ENCODE measurements at regions not wholly inside any gene's neighbourhood (a gene's known extent, or its start where the extent isn't known, plus 50 kb on each side); places are given as distances from the start of the nearest gene placed in this dataset.

GRCh38 chr5:1685066-1685465 is 114.6 kb downstream of the MRPL36 start:
- Histone ChIP-seq H3K27ac (ENCODE audit: low read length) (no peak overlapping the region), H3K9me3 (ENCODE audit: control insufficient read depth in 2 of 2, low read length in 2 of 2) (peaks cover 3 to 7% of the 10 kb centered on the region in 2 donors), H3K4me1 (ENCODE audit: control insufficient read depth, insufficient read depth, low read length) (no peaks in the 10 kb centered on the region), H3K27me3 (ENCODE audit: control insufficient read depth in 1 of 2, insufficient read depth in 2 of 2, low read length in 2 of 2) (peaks cover 11% of the 10 kb centered on the region in 2 donors), H3K9ac (ENCODE audit: low read length in 2 of 2) (no peak overlapping the region), H3K4me3 (ENCODE audit: low read length in 2 of 2) (no peak overlapping the region), H3K36me3 (ENCODE audit: control insufficient read depth in 2 of 2, insufficient read depth in 2 of 2, low read length in 2 of 2) (no peaks in the 10 kb centered on the region)

- H3K36me3 ChIP-seq (ENCODE audit: control insufficient read depth in 2 of 2, insufficient read depth in 2 of 2, low read length in 2 of 2) = no peaks in the 10 kb centered on the region
- peaks cover 11% of the 10 kb centered on the region in 2 donors for H3K27me3 ChIP-seq (ENCODE audit: control insufficient read depth in 1 of 2, insufficient read depth in 2 of 2, low read length in 2 of 2)
- peaks cover 0 to 2% of the 10 kb centered on the region in 2 donors for H3K9me3 ChIP-seq (ENCODE audit: control insufficient read depth in 2 of 2, low read length in 2 of 2)
- no peak overlapping the region for H3K27ac ChIP-seq (ENCODE audit: low read length)
- H3K4me3 ChIP-seq (ENCODE audit: low read length in 2 of 2) = no peak overlapping the region
- no peak overlapping the region for H3K9ac ChIP-seq (ENCODE audit: low read length in 2 of 2)
- no peaks in the 10 kb centered on the region for H3K4me1 ChIP-seq (ENCODE audit: control insufficient read depth, insufficient read depth, low read length)
These were observed 117.7 kb downstream of the MRPL36 start for GRCh38 chr5:1681955-1682354.

- H3K9ac ChIP-seq (ENCODE audit: low read length in 2 of 2) = no peak overlapping the region
- no peaks in the 10 kb centered on the region for H3K4me1 ChIP-seq (ENCODE audit: control insufficient read depth, insufficient read depth, low read length)
- peaks cover 6 to 29% of the 10 kb centered on the region in 2 donors for H3K27me3 ChIP-seq (ENCODE audit: control insufficient read depth in 1 of 2, insufficient read depth in 2 of 2, low read length in 2 of 2)
- H3K4me3 ChIP-seq (ENCODE audit: low read length in 2 of 2) = no peak overlapping the region
- no peak overlapping the region for H3K27ac ChIP-seq (ENCODE audit: low read length)
- no peaks in the 10 kb centered on the region for H3K36me3 ChIP-seq (ENCODE audit: control insufficient read depth in 2 of 2, insufficient read depth in 2 of 2, low read length in 2 of 2)
- peaks cover under 1 to 2% of the 10 kb centered on the region in 2 donors for H3K9me3 ChIP-seq (ENCODE audit: control insufficient read depth in 2 of 2, low read length in 2 of 2)
These were observed 126.5 kb downstream of the MRPL36 start for GRCh38 chr5:1673042-1673677.

- H3K27ac ChIP-seq (ENCODE audit: low read length) = no peak overlapping the region
- no peak overlapping the region for H3K9ac ChIP-seq (ENCODE audit: low read length in 2 of 2)
- H3K9me3 ChIP-seq (ENCODE audit: control insufficient read depth in 2 of 2, low read length in 2 of 2) = peaks cover 0 to 2% of the 10 kb centered on the region in 2 donors
- no peaks in the 10 kb centered on the region for H3K36me3 ChIP-seq (ENCODE audit: control insufficient read depth in 2 of 2, insufficient read depth in 2 of 2, low read length in 2 of 2)
- H3K4me3 ChIP-seq (ENCODE audit: low read length in 2 of 2) = no peak overlapping the region
- H3K4me1 ChIP-seq (ENCODE audit: control insufficient read depth, insufficient read depth, low read length) = peaks cover 2% of the 10 kb centered on the region
- H3K27me3 ChIP-seq (ENCODE audit: control insufficient read depth in 1 of 2, insufficient read depth in 2 of 2, low read length in 2 of 2) = peaks cover 12 to 30% of the 10 kb centered on the region in 2 donors
These were observed 127.2 kb downstream of the MRPL36 start for GRCh38 chr5:1672396-1672795.

GRCh38 chr5:1671351-1671750 is 128.3 kb downstream of the MRPL36 start:
- Histone ChIP-seq H3K4me1 (ENCODE audit: control insufficient read depth, insufficient read depth, low read length) (peaks cover 6% of the 10 kb centered on the region), H3K9me3 (ENCODE audit: control insufficient read depth in 2 of 2, low read length in 2 of 2) (peaks cover 0 to 2% of the 10 kb centered on the region in 2 donors), H3K27me3 (ENCODE audit: control insufficient read depth in 1 of 2, insufficient read depth in 2 of 2, low read length in 2 of 2) (peaks cover 18 to 36% of the 10 kb centered on the region in 2 donors), H3K9ac (ENCODE audit: low read length in 2 of 2) (no peak overlapping the region), H3K36me3 (ENCODE audit: control insufficient read depth in 2 of 2, insufficient read depth in 2 of 2, low read length in 2 of 2) (no peaks in the 10 kb centered on the region), H3K27ac (ENCODE audit: low read length) (no peak overlapping the region), H3K4me3 (ENCODE audit: low read length in 2 of 2) (no peak overlapping the region)

GRCh38 chr5:1670351-1670750 is 129.3 kb downstream of the MRPL36 start:
- H3K27me3 ChIP-seq (ENCODE audit: control insufficient read depth in 1 of 2, insufficient read depth in 2 of 2, low read length in 2 of 2) = peaks cover 28 to 46% of the 10 kb centered on the region in 2 donors
- peaks cover 0 to 2% of the 10 kb centered on the region in 2 donors for H3K9me3 ChIP-seq (ENCODE audit: control insufficient read depth in 2 of 2, low read length in 2 of 2)
- H3K9ac ChIP-seq (ENCODE audit: low read length in 2 of 2) = no peak overlapping the region
- no peak overlapping the region for H3K4me3 ChIP-seq (ENCODE audit: low read length in 2 of 2)
- no peak overlapping the region for H3K27ac ChIP-seq (ENCODE audit: low read length)
- H3K4me1 ChIP-seq (ENCODE audit: control insufficient read depth, insufficient read depth, low read length) = peaks cover 6% of the 10 kb centered on the region
- no peaks in the 10 kb centered on the region for H3K36me3 ChIP-seq (ENCODE audit: control insufficient read depth in 2 of 2, insufficient read depth in 2 of 2, low read length in 2 of 2)

GRCh38 chr5:1669276-1670155 is 130.1 kb downstream of the MRPL36 start:
- no peak overlapping the region for H3K27ac ChIP-seq (ENCODE audit: low read length)
- H3K4me1 ChIP-seq (ENCODE audit: control insufficient read depth, insufficient read depth, low read length) = peaks cover 6% of the 10 kb centered on the region
- peaks cover 37 to 55% of the 10 kb centered on the region in 2 donors for H3K27me3 ChIP-seq (ENCODE audit: control insufficient read depth in 1 of 2, insufficient read depth in 2 of 2, low read length in 2 of 2)
- peaks cover 0 to 2% of the 10 kb centered on the region in 2 donors for H3K9me3 ChIP-seq (ENCODE audit: control insufficient read depth in 2 of 2, low read length in 2 of 2)
- H3K36me3 ChIP-seq (ENCODE audit: control insufficient read depth in 2 of 2, insufficient read depth in 2 of 2, low read length in 2 of 2) = no peaks in the 10 kb centered on the region
- no peak overlapping the region for H3K9ac ChIP-seq (ENCODE audit: low read length in 2 of 2)
- no peak overlapping the region for H3K4me3 ChIP-seq (ENCODE audit: low read length in 2 of 2)

GRCh38 chr5:1668141-1668721 is 131.4 kb downstream of the MRPL36 start:
- H3K27me3 ChIP-seq (ENCODE audit: control insufficient read depth in 1 of 2, insufficient read depth in 2 of 2, low read length in 2 of 2) = peaks cover 40 to 56% of the 10 kb centered on the region in 2 donors
- H3K9ac ChIP-seq (ENCODE audit: low read length in 2 of 2) = no peak overlapping the region

GRCh38 chr5:1667648-1668140 is 131.9 kb downstream of the MRPL36 start:
- Histone ChIP-seq H3K4me3 (ENCODE audit: low read length in 2 of 2) (no peak overlapping the region), H3K27me3 (ENCODE audit: control insufficient read depth in 1 of 2, insufficient read depth in 2 of 2, low read length in 2 of 2) (peaks cover 45 to 57% of the 10 kb centered on the region in 2 donors)

More at GRCh38 chr5:1668141-1668721, 131.4 kb downstream of the MRPL36 start:
- Histone ChIP-seq H3K36me3 (ENCODE audit: control insufficient read depth in 2 of 2, insufficient read depth in 2 of 2, low read length in 2 of 2) (no peaks in the 10 kb centered on the region), H3K4me1 (ENCODE audit: control insufficient read depth, insufficient read depth, low read length) (peaks cover 6% of the 10 kb centered on the region), H3K27ac (ENCODE audit: low read length) (no peak overlapping the region), H3K9me3 (ENCODE audit: control insufficient read depth in 2 of 2, low read length in 2 of 2) (peaks cover 0 to 2% of the 10 kb centered on the region in 2 donors), H3K4me3 (ENCODE audit: low read length in 2 of 2) (no peak overlapping the region)

GRCh38 chr5:1666812-1667588 is 132.6 kb downstream of the MRPL36 start:
- peaks cover 52 to 58% of the 10 kb centered on the region in 2 donors for H3K27me3 ChIP-seq (ENCODE audit: control insufficient read depth in 1 of 2, insufficient read depth in 2 of 2, low read length in 2 of 2)
- peak overlapping the region in 1 of 2 donors; percentile 40 for H3K4me3 ChIP-seq (ENCODE audit: low read length in 2 of 2)
- H3K27ac ChIP-seq (ENCODE audit: low read length) = no peak overlapping the region
- H3K36me3 ChIP-seq (ENCODE audit: control insufficient read depth in 2 of 2, insufficient read depth in 2 of 2, low read length in 2 of 2) = no peaks in the 10 kb centered on the region
- peaks cover 0 to 2% of the 10 kb centered on the region in 2 donors for H3K9me3 ChIP-seq (ENCODE audit: control insufficient read depth in 2 of 2, low read length in 2 of 2)
- no peak overlapping the region for H3K9ac ChIP-seq (ENCODE audit: low read length in 2 of 2)
- peaks cover 6% of the 10 kb centered on the region for H3K4me1 ChIP-seq (ENCODE audit: control insufficient read depth, insufficient read depth, low read length)

More at GRCh38 chr5:1667648-1668140, 131.9 kb downstream of the MRPL36 start:
- H3K27ac ChIP-seq (ENCODE audit: low read length) = no peak overlapping the region
- peaks cover 6% of the 10 kb centered on the region for H3K4me1 ChIP-seq (ENCODE audit: control insufficient read depth, insufficient read depth, low read length)
- H3K36me3 ChIP-seq (ENCODE audit: control insufficient read depth in 2 of 2, insufficient read depth in 2 of 2, low read length in 2 of 2) = no peaks in the 10 kb centered on the region
- no peak overlapping the region for H3K9ac ChIP-seq (ENCODE audit: low read length in 2 of 2)
- peaks cover 0 to 2% of the 10 kb centered on the region in 2 donors for H3K9me3 ChIP-seq (ENCODE audit: control insufficient read depth in 2 of 2, low read length in 2 of 2)

Data from stomach smooth muscle (tissue), 2 donors.